H1 (cell line): ENCODE measurements at regions not wholly inside any gene's neighbourhood (a gene's known extent, or its start where the extent isn't known, plus 50 kb on each side); places are given as distances from the start of the nearest gene placed in this dataset.

Source experiments
- CTCF ChIA-PET: fragments of 300-600 bp; sonication (Branson Sonifier 250); formaldehyde crosslinking; loops from one replicate; lab custom pipeline; 2021; ENCODE audit not compliant: partially characterized antibody; lab: Charles Lee
- POLR2A ChIA-PET: fragments of 300-600 bp; sonication (Branson Sonifier 250); formaldehyde crosslinking; loops from one replicate; lab custom pipeline; 2021; ENCODE audit warnings: inconsistent platforms; ENCODE audit not compliant: partially characterized antibody; lab: Charles Lee
- DNase-seq, 2 experiments: peaks; one replicate each; pipeline versions ENCODE4 v3.0.0 to v3.0.0-alpha.2; 2010 to 2022; ENCODE audit warnings: low spot score in 2 of 2, low read depth in 1 of 2, mixed read lengths in 1 of 2
- FAIRE-seq: peaks from 2 replicates; lab custom pipeline; 2011; peaks lifted over from hg19 to GRCh38; lab: Jason Lieb, UNC
- H2AFZ ChIP-seq: 2 replicates; pipeline ENCODE4 v1.8.1; 2012; ENCODE audit warnings: low read length, inconsistent platforms
- H2AK5ac ChIP-seq: 2 replicates; pipeline ENCODE4 v1.6.1; 2013; ENCODE audit warnings: low read depth, low read length
- H2BK120ac ChIP-seq: replicated peaks from 2 replicates; pipeline ENCODE3; 2013; ENCODE audit warnings: low read depth, low read length, inconsistent platforms
- H2BK12ac ChIP-seq: 2 replicates; pipeline ENCODE4 v1.6.1; 2013; ENCODE audit warnings: low read depth, low read length
- H2BK15ac ChIP-seq: 2 replicates; pipeline ENCODE4 v1.6.1; 2013; ENCODE audit warnings: low read length
- H2BK20ac ChIP-seq: 2 replicates; pipeline ENCODE4 v1.6.1; 2013; ENCODE audit warnings: low read length
- H2BK5ac ChIP-seq: 2 replicates; pipeline ENCODE4 v1.6.1; 2013; ENCODE audit warnings: low read depth, low read length
- H3K14ac ChIP-seq: 2 replicates; pipeline ENCODE4 v1.6.1; 2013; ENCODE audit warnings: inconsistent platforms; ENCODE audit not compliant: insufficient read length
- H3K18ac ChIP-seq: 2 replicates; pipeline ENCODE4 v1.6.1; 2013; ENCODE audit warnings: low read length; ENCODE audit errors: extremely low read depth
- H3K23ac ChIP-seq: 2 replicates; pipeline ENCODE4 v1.6.1; 2013; ENCODE audit warnings: inconsistent platforms; ENCODE audit not compliant: insufficient read length
- H3K23me2 ChIP-seq: 2 replicates; pipeline ENCODE4 v1.6.1; 2013; ENCODE audit warnings: low read depth, low read length
- H3K27ac ChIP-seq: 2 replicates; pipeline ENCODE4 v1.6.1; 2011; ENCODE audit warnings: low read depth, low read length, inconsistent platforms
- H3K27me3 ChIP-seq, 4 experiments: replicated peaks in 1 of 4; 1 replicate in 1 of 4; 2 replicates in 3 of 4; pipeline versions ENCODE4 v1.6.1 to v1.8.1; 2011 to 2013; ENCODE audit warnings: low read length in 3 of 4, mild to moderate bottlenecking in 3 of 4, inconsistent platforms in 2 of 4, mixed read lengths in 2 of 4, moderate library complexity in 1 of 4; ENCODE audit not compliant: control insufficient read depth in 3 of 4, insufficient read depth in 3 of 4; ENCODE audit errors: extremely low read depth in 1 of 4
- H3K36me3 ChIP-seq, 4 experiments: 2 replicates each; pipeline versions ENCODE4 v1.6.1 to v1.8.1; 2011 to 2013; ENCODE audit warnings: mild to moderate bottlenecking in 4 of 4, low read length in 3 of 4, moderate library complexity in 2 of 4, control low read depth in 1 of 4, inconsistent platforms in 1 of 4; ENCODE audit not compliant: insufficient read depth in 4 of 4, control insufficient read depth in 2 of 4
- H3K4ac ChIP-seq: replicated peaks from 2 replicates; pipeline ENCODE3; 2013; ENCODE audit warnings: low read length, low read depth, mixed read lengths, inconsistent platforms; ENCODE audit not compliant: insufficient read length
- H3K4me1 ChIP-seq, 4 experiments: replicated peaks in 1 of 4; 1 replicate in 1 of 4; 2 replicates in 3 of 4; pipeline versions ENCODE4 v1.6.1 to v1.8.1; 2011 to 2013; ENCODE audit warnings: low read length in 3 of 4, inconsistent platforms in 2 of 4, mixed read lengths in 1 of 4; ENCODE audit not compliant: insufficient read depth in 4 of 4, control insufficient read depth in 3 of 4
- H3K4me2 ChIP-seq, 2 experiments: 2 replicates each; pipeline versions ENCODE4 v1.6.1 to v1.8.1; 2011 to 2013; ENCODE audit warnings: low read depth in 2 of 2, low read length in 2 of 2, control low read depth in 1 of 2, inconsistent platforms in 1 of 2, mild to moderate bottlenecking in 1 of 2; ENCODE audit not compliant: insufficient read depth in 1 of 2
- H3K4me3 ChIP-seq, 4 experiments: fragments of 200-600, 300-600 bp in 1 of 4; sonication (generic), shearing (Covaris generic), sonication (Bioruptor Twin) in 1 of 4; 2 replicates each; pipeline versions ENCODE4 v1.5.1 to v1.8.1; 2011 to 2016; ENCODE audit warnings: low read length in 4 of 4, low read depth in 3 of 4, control low read depth in 2 of 4, inconsistent platforms in 2 of 4, mild to moderate bottlenecking in 2 of 4, mixed read lengths in 1 of 4, moderate library complexity in 1 of 4; ENCODE audit not compliant: insufficient read depth in 2 of 4; ENCODE audit errors: extremely low read depth in 1 of 4
- H3K56ac ChIP-seq: replicated peaks from 2 replicates; pipeline ENCODE3; 2013; ENCODE audit warnings: low read depth, mild to moderate bottlenecking, mixed read lengths, low read length, inconsistent platforms; ENCODE audit not compliant: insufficient read length
- H3K79me1 ChIP-seq: 2 replicates; pipeline ENCODE4 v1.6.1; 2013; ENCODE audit warnings: low read depth, low read length, control low read depth
- H3K79me2 ChIP-seq, 2 experiments: 2 replicates each; pipeline versions ENCODE4 v1.6.1 to v1.8.1; 2012 to 2013; ENCODE audit warnings: low read length in 2 of 2, mild to moderate bottlenecking in 2 of 2, inconsistent platforms in 1 of 2; ENCODE audit not compliant: insufficient read depth in 2 of 2, control insufficient read depth in 1 of 2
- H3K9ac ChIP-seq, 4 experiments: replicated peaks in 1 of 4; 1 replicate in 1 of 4; 2 replicates in 3 of 4; pipeline versions ENCODE4 v1.6.1 to v1.8.1; 2011 to 2013; ENCODE audit warnings: low read depth in 3 of 4, low read length in 3 of 4, control low read depth in 2 of 4, mild to moderate bottlenecking in 2 of 4, moderate library complexity in 2 of 4, inconsistent platforms in 1 of 4; ENCODE audit errors: extremely low read depth in 1 of 4
- H3K9me3 ChIP-seq, 2 experiments: 2 replicates each; pipeline versions ENCODE4 v1.6.1 to v1.8.1; 2012 to 2013; ENCODE audit warnings: mild to moderate bottlenecking in 2 of 2, moderate library complexity in 2 of 2, control low read depth in 1 of 2, inconsistent platforms in 1 of 2, low read depth in 1 of 2, low read length in 1 of 2, mixed read lengths in 1 of 2; ENCODE audit not compliant: insufficient read depth in 2 of 2
- H4K20me1 ChIP-seq, 2 experiments: replicated peaks in 1 of 2; 2 replicates each; pipeline versions ENCODE3 to v1.8.1; 2011 to 2013; ENCODE audit warnings: inconsistent platforms in 2 of 2, low read length in 2 of 2, mild to moderate bottlenecking in 1 of 2; ENCODE audit not compliant: insufficient read depth in 2 of 2, control insufficient read depth in 1 of 2
- H4K5ac ChIP-seq: 2 replicates; pipeline ENCODE4 v1.6.1; 2013; ENCODE audit warnings: low read length, low read depth, mixed read lengths, inconsistent platforms; ENCODE audit not compliant: insufficient read length
- H4K8ac ChIP-seq: 2 replicates; pipeline ENCODE4 v1.8.0; 2013; ENCODE audit warnings: mild to moderate bottlenecking, moderate library complexity, low read length, inconsistent platforms; ENCODE audit not compliant: insufficient read depth; ENCODE audit errors: extremely low read depth
- H4K91ac ChIP-seq: replicated peaks from 2 replicates; pipeline ENCODE3; 2013; ENCODE audit warnings: low read length, mixed read lengths, inconsistent platforms; ENCODE audit not compliant: insufficient read length
- BACH1 ChIP-seq: IDR thresholded peaks from 2 replicates; pipeline ENCODE4 v1.6.1; 2012; ENCODE audit warnings: low read length, improper control_type of control experiment
- BRCA1 ChIP-seq: IDR thresholded peaks from 2 replicates; pipeline ENCODE4 v1.6.1; 2012; ENCODE audit warnings: low read depth, low read length, improper control_type of control experiment
- CEBPB ChIP-seq: IDR thresholded peaks from 2 replicates; pipeline ENCODE4 v1.6.1; 2012; ENCODE audit warnings: low read depth, low read length
- NRF1 ChIP-seq: IDR thresholded peaks from 2 replicates; pipeline ENCODE4 v1.6.1; 2011; ENCODE audit warnings: mild to moderate bottlenecking, low read depth, low read length, improper control_type of control experiment
- RAD21 ChIP-seq, 2 experiments: IDR thresholded peaks in 1 of 2; conservative IDR thresholded peaks in 1 of 2; 2 replicates each; pipeline ENCODE4 v1.6.1; 2011; ENCODE audit warnings: low read depth in 2 of 2, low read length in 2 of 2, improper control_type of control experiment in 1 of 2, inconsistent platforms in 1 of 2, mild to moderate bottlenecking in 1 of 2, moderate library complexity in 1 of 2
- SIN3A ChIP-seq, 2 experiments: IDR thresholded peaks in 1 of 2; conservative IDR thresholded peaks in 1 of 2; 2 replicates each; pipeline ENCODE4 v1.6.1; 2011 to 2012; ENCODE audit warnings: low read length in 2 of 2, improper control_type of control experiment in 1 of 2, low read depth in 1 of 2, mild to moderate bottlenecking in 1 of 2
- SP1 ChIP-seq: IDR thresholded peaks from 2 replicates; pipeline ENCODE4 v1.6.1; 2011; ENCODE audit warnings: low read depth, low read length
- TAF7 ChIP-seq: optimal IDR thresholded peaks from 2 replicates; pipeline ENCODE3; 2011; ENCODE audit warnings: low read depth, mild to moderate bottlenecking, inconsistent platforms, low read length, moderate library complexity, borderline replicate concordance
- TEAD4 ChIP-seq: IDR thresholded peaks from 2 replicates; pipeline ENCODE4 v1.6.1; 2012; ENCODE audit warnings: low read depth, low read length, inconsistent platforms, mixed read lengths
- WGBS, 2 experiments: shearing (Covaris generic) in 1 of 2; methylation state at CpG; one replicate each; pipeline versions ENCODE4 v1.1.6 to v1.1.7; 2013 to 2015; ENCODE audit warnings: low lambda C conversion rate in 2 of 2, mixed read lengths in 2 of 2, inconsistent platforms in 1 of 2, low coverage in 1 of 2, missing lambda C conversion rate in 1 of 2; ENCODE audit not compliant: insufficient replicate concordance in 2 of 2, insufficient coverage in 1 of 2, insufficient read length in 1 of 2; ENCODE audit errors: extremely low coverage in 1 of 2, missing lambda C conversion rate in 1 of 2; 5-methylcytosine and 5-hydroxymethylcytosine counted together
- TF ChIP-seq, protein P1 (sequence below): IDR thresholded peaks from 2 replicates; pipeline ENCODE4 v1.6.1; 2012; ENCODE audit warnings: inconsistent platforms

DNA sequence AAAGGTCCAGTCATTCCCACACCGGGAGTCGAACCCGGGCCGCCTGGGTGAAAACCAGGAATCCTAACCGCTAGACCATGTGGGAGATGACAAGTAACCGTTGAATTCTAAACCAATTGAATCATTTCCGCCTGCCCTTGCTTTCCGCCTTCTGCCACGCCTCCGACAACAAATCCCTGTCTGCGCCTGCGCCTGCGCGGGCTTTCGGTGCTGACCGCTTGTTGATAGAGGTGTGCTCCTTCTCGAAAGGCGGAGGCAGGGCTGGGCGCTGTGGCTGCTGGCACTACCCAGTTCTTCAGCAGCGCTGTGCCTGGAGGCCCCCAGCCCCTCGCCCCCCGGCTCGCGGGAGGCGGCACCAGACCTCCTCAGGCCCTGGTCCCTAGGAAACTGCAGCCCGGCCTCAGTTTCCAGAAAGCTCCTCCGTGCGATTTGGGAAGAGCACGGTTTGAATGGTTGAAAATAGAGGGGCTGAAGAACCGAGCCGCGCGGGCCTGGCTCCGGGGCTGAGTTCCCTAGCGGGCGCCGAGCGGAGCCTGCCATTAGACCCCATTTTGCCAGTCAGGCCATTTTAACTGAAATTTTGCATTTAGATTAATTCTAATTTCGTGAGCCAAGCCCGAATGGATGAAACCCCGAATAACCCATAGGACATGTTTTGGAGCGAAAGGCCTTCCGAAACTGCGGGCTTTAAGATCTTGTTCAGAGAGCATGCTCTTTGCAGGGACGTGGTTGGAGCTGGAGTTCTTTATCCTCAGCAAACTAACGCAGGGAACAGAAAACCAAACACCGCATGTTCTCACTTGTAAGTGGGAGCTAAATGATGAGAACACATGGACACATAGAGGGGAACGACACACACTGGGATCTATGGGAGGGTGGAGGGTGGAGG lies 219.3 kb upstream of the ATP10A start:
- peak; percentile 99 for FAIRE-seq
- TF ChIP-seq SIN3A (conservative IDR thresholded peaks at IDR 0.05 in 1 of 2, IDR thresholded peaks at IDR 0.05 in 1 of 2; ENCODE audit: low read depth in 1 of 2, low read length in 2 of 2) (0 out of 4 replicates have a peak, but pooled peaks of 1 of the 2 experiments have one; percentile 28), BRCA1 (no peak), BACH1 (peak; percentile 73; the same call in 1 of the 2 replicates), NRF1 (peak; percentile 94), RAD21 (IDR thresholded peaks at IDR 0.05 in 1 of 2, conservative IDR thresholded peaks at IDR 0.05 in 1 of 2; ENCODE audit: low read depth in 2 of 2, low read length in 2 of 2) (peak in 1 of 2 experiments; percentile 19; a peak in 1 of 4 replicates), SP1 (no peak), TAF7 (peak; percentile 77), CEBPB (peak; percentile 75), TEAD4 (peak; percentile 66)
- TF ChIP-seq, protein P1, sequence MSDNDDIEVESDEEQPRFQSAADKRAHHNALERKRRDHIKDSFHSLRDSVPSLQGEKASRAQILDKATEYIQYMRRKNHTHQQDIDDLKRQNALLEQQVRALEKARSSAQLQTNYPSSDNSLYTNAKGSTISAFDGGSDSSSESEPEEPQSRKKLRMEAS, result peak; percentile 66

More for the DNA sequence above, 219.3 kb upstream of the ATP10A start:
- 7% methylated on average over 48 of the region's 48 CpGs; no CpG with 5 or more reads in 1 of the 2 experiments for WGBS, 2 experiments
- Histone ChIP-seq H2AFZ (peak overlapping the region; percentile 76), H3K36me3 (no peaks in the 10 kb centered on the region), H2BK20ac (0 out of 2 replicates have a peak overlapping the region, but pooled peaks have one; percentile 7), H2BK12ac (no peak overlapping the region; the same call in 1 of the 2 replicates), H2BK5ac (peak overlapping the region; percentile 69; the same call in 1 of the 2 replicates), H2BK15ac (no peak overlapping the region), H3K79me2 (no peaks in the 10 kb centered on the region), H3K4me2 (peak overlapping the region; percentile 69 to 72), H2AK5ac (no peak overlapping the region), H3K23ac (no peak overlapping the region), H3K56ac (no peak overlapping the region), H2BK120ac (no peak overlapping the region), H4K8ac (peak overlapping the region; percentile 92; the same call in 1 of the 2 replicates), H3K14ac (no peak overlapping the region), H3K79me1 (no peaks in the 10 kb centered on the region; the same call in 1 of the 2 replicates), H4K5ac (peak overlapping the region; percentile 75), H3K9ac (peak overlapping the region in 3 of 4 experiments; percentile 36 to 78 (median 77); a peak in 6 of 7 replicates), H3K4me3 (peak overlapping the region; percentile 43 to 80 (median 74)), H3K27ac (peak overlapping the region; percentile 88), H3K4me1 (peaks cover 1 to 9% (median 5%) of the 10 kb centered on the region in 4 experiments; a peak in 6 of 7 replicates), H4K91ac (no peak overlapping the region), H3K23me2 (peaks cover 3% of the 10 kb centered on the region; the same call in 1 of the 2 replicates), H3K4ac (no peak overlapping the region), H4K20me1 (no peaks in the 10 kb centered on the region), H3K27me3 (no peaks in the 10 kb centered on the region), H3K18ac (peak overlapping the region; percentile 62; the same call in 1 of the 2 replicates), H3K9me3 (no peaks in the 10 kb centered on the region)
- peak; percentile 97 to 98 for DNase-seq
- CTCF ChIA-PET, result interaction anchor here (0.6 to 6.5 kb wide), 5 partner anchors 13 to 600 kb away, joined by 3 to 40 read pairs (median 3); no protein-coding TSS in a partner anchor
- POLR2A ChIA-PET, result interaction anchor here (0.8 to 1.5 kb wide), 4 partner anchors 10 to 72 kb away, joined by 3 to 4 read pairs (median 3); no protein-coding TSS in a partner anchor
